BJ (cell line): ENCODE measurements at regions not wholly inside any gene's neighbourhood (a gene's known extent, or its start where the extent isn't known, plus 50 kb on each side); places are given as distances from the start of the nearest gene placed in this dataset.

Experiments used
- CTCF ChIA-PET: fragments of 350-600 bp; formaldehyde crosslinking; extraction: SDS; loops from one replicate; lab custom pipeline; 2021; ENCODE audit warnings: antibody characterized with exemption, inconsistent platforms; lab: Yijun Ruan, JAX
- POLR2A ChIA-PET: fragments of 300-600 bp; sonication (Branson Sonifier 250); formaldehyde crosslinking; extraction: SDS; loops from one replicate; lab custom pipeline; 2021; ENCODE audit warnings: antibody characterized with exemption; lab: Charles Lee
- DNase-seq: peaks from one replicate; pipeline ENCODE4 v3.0.0-alpha.2; 2011; ENCODE audit warnings: low read depth
- H3K27me3 ChIP-seq: 2 replicates; pipeline ENCODE4 v1.6.0; 2011; ENCODE audit warnings: low read length; ENCODE audit not compliant: control insufficient read depth, insufficient read depth
- H3K36me3 ChIP-seq: 2 replicates; pipeline ENCODE4 v1.5.1; 2011; ENCODE audit warnings: low read length; ENCODE audit not compliant: control insufficient read depth, insufficient read depth
- H3K4me3 ChIP-seq: 2 replicates; pipeline ENCODE4 v1.5.1; 2011; ENCODE audit warnings: low read depth, mild to moderate bottlenecking, control low read depth, low read length
- CTCF ChIP-seq: IDR thresholded peaks from 2 replicates; pipeline ENCODE4 v1.5.1; 2011; ENCODE audit warnings: low read depth, mild to moderate bottlenecking, control low read depth, inconsistent platforms, low read length, moderate library complexity; ENCODE audit not compliant: insufficient read depth

- DNase-seq: peak; percentile 70
- ChIA-PET POLR2A (interaction anchor here (0.7 kb wide), 1 partner anchor 300 kb away, joined by 5 read pairs; no protein-coding TSS in a partner anchor), CTCF (interaction anchor here (1.0 to 1.8 kb wide), 2 partner anchors 14 to 311 kb away, joined by 3 to 5 read pairs; no protein-coding TSS in a partner anchor)
- TF ChIP-seq CTCF: no peak
- Histone ChIP-seq H3K27me3 (no peaks in the 10 kb centered on the region), H3K4me3 (no peak overlapping the region), H3K36me3 (no peaks in the 10 kb centered on the region)
Measured at GRCh38 chr3:124248471-124249028, 256.6 kb upstream of the ROPN1 start.

GRCh38 chr3:124249038-124249437 lies 257.1 kb upstream of the ROPN1 start:
- H3K4me3 ChIP-seq: no peak overlapping the region

DNA sequence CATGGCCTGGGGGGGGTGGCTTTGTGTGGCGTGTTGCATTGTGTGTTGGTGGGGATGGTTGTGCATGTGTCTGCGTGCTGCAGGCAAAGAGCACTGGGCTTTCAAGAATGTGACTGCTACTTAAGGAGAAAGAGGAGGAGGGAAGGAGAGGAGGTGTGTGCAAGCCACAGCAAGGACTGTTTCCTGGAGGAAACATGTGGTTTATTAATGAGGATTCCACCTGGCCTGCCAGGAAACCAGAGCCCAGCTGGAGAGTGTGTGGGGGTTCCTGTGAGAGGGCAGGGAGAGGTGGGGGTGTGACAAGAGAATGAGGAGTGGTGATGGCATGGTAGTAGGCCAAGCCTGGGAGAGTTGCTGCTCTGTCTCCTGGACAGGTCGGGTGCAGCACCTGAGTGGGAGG lies 258.1 kb upstream of the ROPN1 start:
- ChIA-PET CTCF (interaction anchor here (1.1 to 1.8 kb wide), 2 partner anchors 21 to 309 kb away, joined by 3 to 5 read pairs; no protein-coding TSS in a partner anchor), POLR2A (interaction anchor here (0.8 kb wide), 1 partner anchor 12 kb away, joined by 4 read pairs; no protein-coding TSS in a partner anchor)
- Histone ChIP-seq H3K27me3 (no peaks in the 10 kb centered on the region), H3K36me3 (no peaks in the 10 kb centered on the region), H3K4me3 (no peak overlapping the region)
- no peak for TF ChIP-seq CTCF
- no peak for DNase-seq

More at GRCh38 chr3:124249038-124249437, 257.1 kb upstream of the ROPN1 start:
- ChIA-PET CTCF (interaction anchor here (1.0 to 1.8 kb wide), 3 partner anchors 14 to 310 kb away, joined by 3 to 5 read pairs (median 3); no protein-coding TSS in a partner anchor), POLR2A (interaction anchor here (0.7 to 0.8 kb wide), 2 partner anchors 13 to 299 kb away, joined by 4 to 5 read pairs; no protein-coding TSS in a partner anchor)
- no peaks in the 10 kb centered on the region for H3K36me3 ChIP-seq
- no peak for DNase-seq
- no peaks in the 10 kb centered on the region for H3K27me3 ChIP-seq
- TF ChIP-seq CTCF: no peak

DNA sequence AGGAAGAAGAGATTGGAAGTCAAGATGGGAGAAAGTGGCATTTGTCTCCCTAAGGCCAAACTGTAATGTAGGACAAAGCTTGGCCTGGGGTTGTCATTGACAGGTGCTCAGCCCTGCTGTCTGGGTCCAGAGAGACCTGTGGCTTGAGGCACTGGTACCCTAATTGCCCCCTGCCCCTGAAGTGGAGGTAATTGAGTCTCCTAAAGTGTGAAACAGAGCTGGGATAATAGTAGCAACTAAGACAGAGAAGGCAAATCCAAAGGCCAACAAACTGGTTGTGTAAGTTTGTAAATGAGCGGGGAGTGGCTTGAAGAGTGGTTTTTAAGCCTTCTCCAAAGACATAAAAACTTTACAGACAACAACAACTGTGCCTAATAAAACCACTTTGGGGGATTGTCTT lies 264.2 kb upstream of the ROPN1 start:
- H3K36me3 ChIP-seq: no peaks in the 10 kb centered on the region
- DNase-seq: no peak
- H3K27me3 ChIP-seq: no peaks in the 10 kb centered on the region
- ChIA-PET POLR2A (no interaction called here), CTCF (no interaction called here)
- H3K4me3 ChIP-seq: no peak overlapping the region
- TF ChIP-seq CTCF: no peak

- Histone ChIP-seq H3K4me3 (no peak overlapping the region), H3K36me3 (no peaks in the 10 kb centered on the region), H3K27me3 (no peaks in the 10 kb centered on the region)
- no peak for DNase-seq
- TF ChIP-seq CTCF: no peak
- ChIA-PET CTCF (no interaction called here), POLR2A (no interaction called here)
Measured at GRCh38 chr3:124256599-124256998, 264.7 kb upstream of the ROPN1 start.
